SK-N-SH (cell line): ENCODE measurements at regions not wholly inside any gene's neighbourhood (a gene's known extent, or its start where the extent isn't known, plus 50 kb on each side); places are given as distances from the start of the nearest gene placed in this dataset.

ENCODE experiments used
- CTCF ChIA-PET: fragments of 300-600, 350-600 bp; formaldehyde crosslinking; extraction: SDS; loops from one replicate; lab custom pipeline; 2021; lab: Yijun Ruan, JAX
- POLR2A ChIA-PET: fragments of 350-600 bp; sonication (Branson Sonifier 250); formaldehyde crosslinking; extraction: SDS; loops from one replicate; lab custom pipeline; 2020; ENCODE audit warnings: antibody characterized with exemption, inconsistent platforms; lab: Yijun Ruan, JAX
- DNase-seq: peaks from one replicate; pipeline ENCODE4 v3.0.0; 2012
- H2AFZ ChIP-seq: fragments of 200-600 bp; sonication (generic); 2 replicates; pipeline ENCODE4 v1.8.1; 2016; ENCODE audit warnings: antibody characterized with exemption, mild to moderate bottlenecking, low read depth
- H3F3A ChIP-seq: fragments of 200-600 bp; sonication (generic); replicated peaks from 2 replicates; pipeline ENCODE3; 2016; ENCODE audit warnings: antibody characterized with exemption, mild to moderate bottlenecking; ENCODE audit not compliant: insufficient read depth
- H3K27ac ChIP-seq, 2 experiments: fragments of 200-500 bp in 1 of 2; fragments of 200-600 bp in 1 of 2; sonication (Bioruptor generic) in 1 of 2; sonication (generic), shearing (Covaris generic) in 1 of 2; 2 replicates each; pipeline versions ENCODE4 v1.5.1 to v1.6.1; 2014 to 2016; ENCODE audit warnings: low read depth in 2 of 2, inconsistent platforms in 1 of 2, low read length in 1 of 2, mild to moderate bottlenecking in 1 of 2, mixed read lengths in 1 of 2
- H3K27me3 ChIP-seq: fragments of 200-600 bp; sonication (generic), shearing (Covaris generic); 2 replicates; pipeline ENCODE4 v1.6.1; 2016; ENCODE audit warnings: mixed run types; ENCODE audit not compliant: insufficient read depth
- H3K36me3 ChIP-seq, 2 experiments: fragments of 200-500 bp in 1 of 2; fragments of 200-600 bp in 1 of 2; sonication (Bioruptor generic) in 1 of 2; sonication (generic) in 1 of 2; replicated peaks in 1 of 2; 2 replicates each; pipeline versions ENCODE3 to v1.5.1; 2014 to 2016; ENCODE audit warnings: low read length in 1 of 2, mild to moderate bottlenecking in 1 of 2; ENCODE audit not compliant: insufficient read depth in 2 of 2, control insufficient read depth in 1 of 2
- H3K4me1 ChIP-seq, 2 experiments: fragments of 200-500 bp in 1 of 2; fragments of 200-600 bp in 1 of 2; sonication (Bioruptor generic) in 1 of 2; sonication (generic), shearing (Covaris generic) in 1 of 2; 2 replicates each; pipeline versions ENCODE4 v1.5.1 to v1.6.1; 2014 to 2016; ENCODE audit warnings: low read depth in 1 of 2, low read length in 1 of 2, mixed run types in 1 of 2; ENCODE audit not compliant: insufficient read depth in 2 of 2, control insufficient read depth in 1 of 2
- H3K4me2 ChIP-seq: fragments of 200-600 bp; sonication (generic), shearing (Covaris generic); 2 replicates; pipeline ENCODE4 v1.6.1; 2017; ENCODE audit warnings: mixed run types
- H3K4me3 ChIP-seq, 2 experiments: fragments of 200-500 bp in 1 of 2; fragments of 200-600 bp in 1 of 2; sonication (Bioruptor generic) in 1 of 2; sonication (generic), shearing (Covaris generic) in 1 of 2; 2 replicates each; pipeline versions ENCODE4 v1.5.1 to v1.8.1; 2014 to 2016; ENCODE audit warnings: low read depth in 2 of 2, inconsistent platforms in 1 of 2, low read length in 1 of 2, mild to moderate bottlenecking in 1 of 2, mixed read lengths in 1 of 2, moderate library complexity in 1 of 2
- H3K79me2 ChIP-seq: fragments of 200-600 bp; sonication (generic); 2 replicates; pipeline ENCODE4 v1.8.1; 2017; ENCODE audit warnings: mild to moderate bottlenecking; ENCODE audit not compliant: insufficient read depth
- H3K9ac ChIP-seq: fragments of 200-600 bp; sonication (generic); 2 replicates; pipeline ENCODE4 v1.6.1; 2017; ENCODE audit warnings: mixed run types
- H3K9me2 ChIP-seq: fragments of 200-600 bp; sonication (generic); 2 replicates; pipeline ENCODE4 v1.6.1; 2017; ENCODE audit warnings: mixed run types
- H3K9me3 ChIP-seq: fragments of 200-600 bp; sonication (generic); 2 replicates; pipeline ENCODE4 v1.6.1; 2017; ENCODE audit warnings: mixed run types, mild to moderate bottlenecking, moderate library complexity
- H4K20me1 ChIP-seq: fragments of 200-600 bp; sonication (generic); 2 replicates; pipeline ENCODE4 v1.6.1; 2017; ENCODE audit warnings: mild to moderate bottlenecking, mixed run types; ENCODE audit not compliant: insufficient read depth
- EZH2phosphoT487 ChIP-seq: fragments of 200-600 bp; sonication (generic); IDR thresholded peaks from 2 replicates; pipeline ENCODE4 v1.6.1; 2017; ENCODE audit warnings: low read depth, mixed run types, mild to moderate bottlenecking, antibody characterized with exemption, moderate library complexity, borderline replicate concordance
- FOSL2 ChIP-seq: IDR thresholded peaks from 2 replicates; pipeline ENCODE4 v1.4.0; 2012; ENCODE audit warnings: low read depth, mild to moderate bottlenecking, moderate library complexity, borderline replicate concordance
- FOXJ3 ChIP-seq: sonication (generic); formaldehyde crosslinking; IDR thresholded peaks from 2 replicates; pipeline ENCODE4 v1.5.1; 2020; ENCODE audit warnings: mild to moderate bottlenecking, missing genetic modification reagents
- FOXM1 ChIP-seq: IDR thresholded peaks from 2 replicates; pipeline ENCODE4 v1.4.0; 2012; ENCODE audit warnings: low read depth, mild to moderate bottlenecking
- JUND ChIP-seq: IDR thresholded peaks from 2 replicates; pipeline ENCODE4 v1.4.0; 2012
- MAX ChIP-seq: IDR thresholded peaks from 2 replicates; pipeline ENCODE4 v1.4.0; 2012; ENCODE audit warnings: low read depth
- MXI1 ChIP-seq: IDR thresholded peaks from 2 replicates; pipeline ENCODE4 v1.6.1; 2012; ENCODE audit warnings: mild to moderate bottlenecking, low read depth, low read length, improper control_type of control experiment
- RAD21 ChIP-seq: IDR thresholded peaks from 2 replicates; pipeline ENCODE4 v1.6.1; 2012; ENCODE audit warnings: mild to moderate bottlenecking, low read length
- RCOR1 ChIP-seq: fragments of 150-350 bp; IDR thresholded peaks from 2 replicates; pipeline ENCODE4 v1.6.1; 2017; ENCODE audit warnings: antibody characterized with exemption, low read length
- REST ChIP-seq: IDR thresholded peaks from 2 replicates; pipeline ENCODE4 v1.6.1; 2012; ENCODE audit warnings: mild to moderate bottlenecking, low read depth, low read length, moderate library complexity
- RXRA ChIP-seq: IDR thresholded peaks from 2 replicates; pipeline ENCODE4 v1.4.0; 2012; ENCODE audit warnings: low read depth, mild to moderate bottlenecking, borderline replicate concordance
- SIN3A ChIP-seq: IDR thresholded peaks from 2 replicates; pipeline ENCODE4 v1.6.1; 2012; ENCODE audit warnings: low read depth, mild to moderate bottlenecking, low read length, moderate library complexity, borderline replicate concordance
- SMC3 ChIP-seq: IDR thresholded peaks from 2 replicates; pipeline ENCODE4 v1.6.1; 2012; ENCODE audit warnings: low read depth, low read length, improper control_type of control experiment
- TAF1 ChIP-seq: IDR thresholded peaks from 2 replicates; pipeline ENCODE4 v1.6.1; 2012; ENCODE audit warnings: low read depth, mild to moderate bottlenecking, low read length, moderate library complexity, borderline replicate concordance
- TEAD4 ChIP-seq: IDR thresholded peaks from 2 replicates; pipeline ENCODE4 v1.4.0; 2012; ENCODE audit warnings: mild to moderate bottlenecking, borderline replicate concordance; ENCODE audit not compliant: insufficient read depth
- USF1 ChIP-seq: IDR thresholded peaks from 2 replicates; pipeline ENCODE4 v1.4.0; 2012; ENCODE audit warnings: low read depth, borderline replicate concordance
- USF2 ChIP-seq: fragments of 150-350 bp; IDR thresholded peaks from 2 replicates; pipeline ENCODE4 v1.6.1; 2017; ENCODE audit warnings: antibody characterized with exemption, low read length, low read depth, borderline replicate concordance
- YY1 ChIP-seq: IDR thresholded peaks from 2 replicates; pipeline ENCODE4 v1.4.0; 2012; ENCODE audit warnings: low read depth, mild to moderate bottlenecking
- ZBTB33 ChIP-seq: IDR thresholded peaks from 2 replicates; pipeline ENCODE4 v1.4.0; 2012; ENCODE audit warnings: low read depth, borderline replicate concordance

- Histone ChIP-seq H3K27me3 (no peaks in the 10 kb centered on the region), H3K79me2 (no peaks in the 10 kb centered on the region), H3K4me3 (no peak overlapping the region), H4K20me1 (no peaks in the 10 kb centered on the region), H3K9me3 (no peaks in the 10 kb centered on the region), H3K4me2 (no peak overlapping the region), H3F3A (no peaks in the 10 kb centered on the region), H3K9ac (no peak overlapping the region), H3K4me1 (no peaks in the 10 kb centered on the region), H3K9me2 (no peaks in the 10 kb centered on the region), H2AFZ (no peak overlapping the region), H3K36me3 (no peaks in the 10 kb centered on the region), H3K27ac (no peak overlapping the region)
- CTCF ChIA-PET, result no interaction called here
- no peak for TF ChIP-seq RXRA
- no peak for TF ChIP-seq RAD21
- no peak for TF ChIP-seq RCOR1
- no peak for TF ChIP-seq ZBTB33
- TF ChIP-seq USF2, result no peak
- no peak for TF ChIP-seq EZH2phosphoT487
- TF ChIP-seq FOXM1, result no peak
- TF ChIP-seq USF1, result no peak
- TF ChIP-seq FOXJ3 (CRISPR knock-in tag), result no peak
- no peak for TF ChIP-seq TEAD4
- no peak for TF ChIP-seq JUND
- no peak for TF ChIP-seq YY1
- TF ChIP-seq TAF1, result no peak
- no peak for TF ChIP-seq FOSL2
- no peak for TF ChIP-seq REST
- TF ChIP-seq MAX, result no peak
- no peak for TF ChIP-seq SIN3A
- no peak for TF ChIP-seq SMC3
- no peak for TF ChIP-seq MXI1
- POLR2A ChIA-PET, result no interaction called here
- no peak for DNase-seq
Observed at GRCh38 chrX:42442745-42443144, 335.2 kb downstream of the PPP1R2C start.
